Ishikawa (cell line): ENCODE measurements at regions not wholly inside any gene's neighbourhood (a gene's known extent, or its start where the extent isn't known, plus 50 kb on each side); places are given as distances from the start of the nearest gene placed in this dataset.

Source experiments
- EP300 ChIP-seq: IDR thresholded peaks from 2 replicates; pipeline ENCODE4 v1.6.1; 2012; ENCODE audit warnings: borderline replicate concordance
- REST ChIP-seq: IDR thresholded peaks from 2 replicates; pipeline ENCODE4 v1.6.1; 2012; ENCODE audit warnings: low read depth, mild to moderate bottlenecking
- TEAD4 ChIP-seq: IDR thresholded peaks from 2 replicates; pipeline ENCODE4 v1.6.1; 2012
- ZBTB7A ChIP-seq: IDR thresholded peaks from 2 replicates; pipeline ENCODE4 v1.6.1; 2012; ENCODE audit warnings: low read depth

GRCh38 chr1:47687631-47688460 is 250.0 kb downstream of the FOXD2 start:
- TF ChIP-seq REST (no peak), TEAD4 (no peak), EP300 (no peak), ZBTB7A (no peak)
